ENCODE measurements at regions not wholly inside any gene's neighbourhood (a gene's known extent, or its start where the extent isn't known, plus 50 kb on each side); places are given as distances from the start of the nearest gene placed in this dataset.
"Not testable (repeated sequence)": the region's sequence is repeated elsewhere in the genome, so short reads cannot be mapped to it uniquely, and the experiment has no call there.

DNA sequence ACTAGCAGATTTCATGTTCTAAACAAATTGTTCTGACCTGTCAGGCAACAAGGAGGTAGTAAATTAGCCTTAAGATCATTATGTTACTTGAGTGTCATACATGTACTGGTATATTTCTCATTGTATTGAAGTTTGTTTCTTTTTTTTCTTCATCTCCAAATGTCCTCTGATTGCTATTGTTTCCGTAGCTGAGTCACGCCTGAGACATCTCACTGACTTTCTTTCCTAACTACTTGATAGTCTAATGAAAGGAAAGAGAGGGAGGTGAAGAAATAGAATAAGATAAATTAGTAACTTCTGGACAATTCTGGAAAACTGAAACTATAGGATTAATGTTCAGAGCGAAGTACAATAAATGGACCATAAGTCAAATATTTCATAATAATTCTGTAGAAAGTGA lies 1049.9 kb downstream of the TSN start:
- DNase-seq (ENCODE audit: low spot score) = no peak
- intact Hi-C loops (cut with DNase I) = no loop called here

DNA sequence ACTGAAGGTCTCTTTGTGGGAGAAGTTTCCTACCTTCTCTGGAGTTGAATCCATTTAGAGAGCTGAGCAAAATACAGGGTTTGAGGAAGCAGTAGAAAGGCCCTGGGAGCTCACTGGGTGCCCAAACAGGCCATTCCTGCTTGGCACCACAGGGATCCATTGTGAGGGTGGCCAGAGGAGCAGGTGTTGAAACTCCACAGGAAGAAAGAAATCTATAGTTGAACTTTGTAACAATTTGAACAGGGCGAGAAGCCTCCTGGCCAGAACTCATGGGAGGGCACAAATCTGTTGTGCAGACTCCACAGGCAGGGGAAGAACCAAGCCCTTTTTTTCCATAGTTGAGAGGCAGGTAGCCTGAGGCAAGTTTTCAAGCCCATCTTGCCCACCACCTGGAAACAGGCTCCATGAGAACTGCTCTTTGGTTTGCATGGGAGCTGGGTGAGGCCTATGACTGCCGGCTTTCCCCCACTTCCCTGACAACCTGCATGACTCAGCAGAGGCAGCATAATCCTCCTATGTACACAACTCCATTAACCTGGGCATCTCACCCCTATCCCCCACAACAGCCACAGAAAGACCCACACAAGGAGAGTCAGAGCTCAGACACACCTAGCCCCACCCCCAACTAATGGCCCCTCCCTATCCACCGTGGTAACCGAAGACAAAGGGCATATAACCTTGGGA lies 1053.0 kb downstream of the TSN start:
- intact Hi-C loops (cut with DNase I) = no loop called here
- DNase-seq (ENCODE audit: low spot score) = no peak

DNA sequence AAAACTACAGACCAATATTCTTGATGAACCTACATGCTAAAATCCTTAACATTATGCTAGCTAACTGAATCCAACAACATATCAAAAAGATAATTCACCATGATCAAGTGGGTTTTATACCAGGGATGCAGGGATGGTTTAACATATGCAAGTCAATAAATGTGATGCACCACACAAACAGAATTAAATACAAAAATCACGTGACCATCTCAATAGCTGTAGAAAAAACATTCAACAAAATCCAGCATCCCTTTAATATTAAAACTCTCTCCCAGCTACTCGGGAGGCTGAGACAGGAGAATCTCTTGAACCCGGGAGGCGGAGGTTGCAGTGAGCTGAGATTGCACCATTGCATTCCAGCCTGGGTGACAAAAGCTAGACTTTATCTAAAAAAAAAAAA lies 1056.8 kb downstream of the TSN start:
- intact Hi-C loops (cut with DNase I) = not testable (repeated sequence)

DNA sequence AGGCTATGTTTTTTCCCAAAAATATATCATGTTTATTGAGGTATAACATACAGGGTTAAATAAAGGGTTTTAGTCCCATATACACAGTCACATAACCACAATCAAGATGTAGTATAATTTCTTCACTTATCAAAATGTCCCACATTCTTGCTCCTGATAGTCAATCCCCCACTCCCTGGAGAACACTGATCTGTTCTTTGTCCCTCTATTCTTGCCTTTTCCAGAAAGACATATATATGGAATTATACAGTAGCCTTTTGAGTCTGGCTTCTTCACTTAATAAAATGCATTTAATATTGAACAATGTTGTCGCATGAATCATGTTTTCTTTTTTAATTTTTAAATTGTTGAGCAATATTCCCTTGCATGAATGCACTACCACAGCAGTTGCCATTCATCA lies 1059.7 kb downstream of the TSN start:
- DNase-seq (ENCODE audit: low spot score) = no peak
- intact Hi-C loops (cut with DNase I) = no loop called here

More for the DNA sequence above, 1056.8 kb downstream of the TSN start:
- DNase-seq (ENCODE audit: low spot score) = not testable (repeated sequence)

DNA sequence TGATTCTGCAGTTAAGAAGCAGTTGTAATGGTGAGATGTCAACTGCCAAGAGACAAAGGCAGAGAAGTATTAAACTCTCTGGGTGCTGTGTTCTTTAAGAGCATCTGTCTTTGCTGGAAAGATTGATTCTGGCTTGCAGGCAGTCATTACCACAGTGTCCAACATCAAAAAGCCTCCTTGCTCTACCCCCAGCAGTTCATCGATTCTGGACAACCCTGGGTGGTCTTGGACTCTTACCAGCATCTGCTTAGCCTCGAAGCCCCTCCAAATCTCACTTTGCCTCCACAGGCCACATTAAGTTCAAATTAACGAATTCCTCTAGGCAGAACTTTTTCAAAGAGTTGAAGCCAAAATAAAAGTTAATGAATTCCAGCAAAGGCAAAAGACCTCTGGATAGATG lies 1061.4 kb downstream of the TSN start:
- intact Hi-C loops (cut with DNase I) = no loop called here
- DNase-seq (ENCODE audit: low spot score) = no peak

DNA sequence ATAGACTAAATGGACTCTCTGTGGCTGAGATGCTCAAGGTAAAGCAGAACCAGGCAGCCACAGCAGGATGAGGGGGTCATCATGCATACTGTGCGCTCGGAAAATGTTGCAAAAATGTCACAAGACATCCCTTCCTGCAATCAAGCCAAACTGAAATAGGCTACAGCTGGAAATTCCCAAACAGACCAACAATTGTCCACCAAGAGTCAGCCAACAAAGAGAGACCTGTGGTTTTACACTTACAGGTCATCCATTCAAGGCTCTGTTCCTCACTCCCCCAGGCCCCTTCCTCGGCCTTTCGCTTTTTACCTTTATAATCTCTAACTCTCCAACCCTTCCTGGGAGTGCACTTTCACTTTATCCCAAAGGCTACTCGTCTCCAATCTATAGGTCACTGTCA lies 1066.9 kb downstream of the TSN start:
- intact Hi-C loops (cut with DNase I) = no loop called here

DNA sequence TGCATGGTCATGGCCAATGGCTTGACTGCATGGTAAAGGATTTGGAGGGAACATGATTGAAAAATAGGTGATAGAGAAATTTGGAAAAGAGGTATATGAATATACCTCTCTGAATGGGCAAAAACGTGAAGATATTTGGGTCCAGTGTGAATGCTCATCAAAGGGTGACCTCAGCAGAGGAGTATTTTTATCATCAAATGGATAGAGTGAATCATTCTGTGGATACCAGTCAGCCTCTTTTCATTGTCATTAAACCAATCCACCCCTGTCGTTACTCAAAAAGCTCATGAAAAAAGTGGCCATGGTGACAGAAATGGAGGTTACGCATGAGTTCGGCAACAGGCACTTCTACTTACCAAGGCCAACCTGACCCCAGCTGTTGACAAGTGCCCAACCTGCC lies 1074.7 kb downstream of the TSN start:
- intact Hi-C loops (cut with DNase I) = no loop called here
- no peak for DNase-seq (ENCODE audit: low spot score)

More for the DNA sequence above, 1066.9 kb downstream of the TSN start:
- DNase-seq (ENCODE audit: low spot score) = no peak

DNA sequence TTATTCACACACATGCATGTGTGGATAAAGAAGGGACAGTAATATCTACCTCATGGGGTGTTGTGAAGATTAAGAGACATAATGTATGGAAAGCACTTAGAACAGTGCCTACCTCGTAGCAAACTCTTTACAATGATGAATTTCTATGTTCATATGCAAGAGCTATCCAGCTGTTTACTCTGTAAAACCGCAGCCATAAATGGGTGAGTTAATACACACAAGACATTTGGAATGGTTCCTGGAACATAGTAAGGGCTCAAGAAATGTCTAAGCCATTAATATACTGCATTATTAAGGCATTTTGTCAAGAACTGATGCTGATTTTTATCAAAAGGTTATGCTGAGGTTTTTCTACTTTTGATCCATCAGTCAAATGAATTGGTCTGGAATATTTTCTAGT lies 1076.2 kb downstream of the TSN start:
- intact Hi-C loops (cut with DNase I) = no loop called here

DNA sequence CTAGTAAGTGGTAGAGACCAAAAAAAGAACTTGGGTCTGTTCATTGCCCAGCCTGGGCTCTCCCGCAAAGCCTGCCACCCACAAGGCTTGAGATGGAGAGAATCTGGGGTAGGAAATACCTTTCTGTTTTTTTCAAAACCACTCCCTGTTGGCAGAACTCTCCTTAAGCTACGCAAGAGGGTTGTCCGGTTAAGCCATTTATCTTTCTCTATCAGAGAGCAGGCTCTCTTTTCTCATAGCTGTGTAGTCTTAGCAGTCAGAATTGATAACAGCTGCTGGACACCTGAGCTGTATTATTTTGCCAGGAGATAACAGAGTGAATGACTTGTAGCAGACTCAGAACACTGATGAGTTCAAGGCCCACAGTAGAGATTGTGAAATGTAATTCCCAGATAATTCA lies 1088.1 kb downstream of the TSN start:
- no peak for DNase-seq (ENCODE audit: low spot score)
- intact Hi-C loops (cut with DNase I) = no loop called here

More for the DNA sequence above, 1076.2 kb downstream of the TSN start:
- DNase-seq (ENCODE audit: low spot score) = no peak

DNA sequence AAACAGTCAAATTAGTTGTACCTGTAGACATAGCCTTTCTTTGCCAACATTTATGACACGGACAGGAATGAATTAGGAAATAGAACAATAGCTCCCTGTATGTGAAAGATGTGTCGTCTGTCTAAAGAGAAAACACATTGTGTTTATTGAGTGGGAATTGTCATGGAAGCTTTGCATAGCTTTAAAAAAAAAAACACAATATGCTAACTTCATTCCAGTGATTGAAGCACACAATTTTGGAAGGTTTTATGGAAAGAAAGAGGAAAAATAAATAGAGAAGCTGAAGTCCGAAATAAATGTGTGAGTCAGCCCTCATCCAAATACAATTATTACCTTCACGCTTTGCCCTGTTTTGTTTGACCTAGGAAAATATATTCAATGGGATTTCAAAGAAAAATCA lies 1095.7 kb downstream of the TSN start:
- intact Hi-C loops (cut with DNase I) = no loop called here
- no peak for DNase-seq (ENCODE audit: low spot score)

DNA sequence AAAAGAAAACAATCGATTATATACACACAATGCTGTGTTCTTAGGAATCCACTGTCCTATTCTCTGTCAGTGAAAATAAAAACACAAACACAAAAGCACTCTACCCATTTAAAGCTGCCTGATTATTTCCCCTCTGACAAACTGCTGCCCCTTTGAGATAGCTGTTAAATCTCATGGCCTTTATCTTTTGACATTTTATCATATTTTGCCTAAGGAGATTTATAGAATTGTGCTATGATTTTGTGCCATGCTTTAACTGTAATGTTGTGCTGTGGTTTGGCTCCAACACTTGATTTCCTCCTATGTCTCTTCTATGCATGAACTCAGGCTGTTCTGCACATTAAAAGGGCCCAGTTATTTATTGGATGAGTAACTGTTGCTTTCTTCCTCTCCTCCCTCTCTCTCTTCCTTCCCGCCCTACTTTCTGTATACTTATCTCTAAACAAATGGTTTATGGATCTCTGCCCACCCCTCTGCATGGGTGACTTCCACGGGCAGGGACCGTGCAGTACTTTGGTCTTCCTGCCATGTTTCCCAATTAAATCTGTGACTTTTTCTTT lies 1096.6 kb downstream of the TSN start:
- DNase-seq (ENCODE audit: low spot score) = no peak
- intact Hi-C loops (cut with DNase I) = no loop called here

DNA sequence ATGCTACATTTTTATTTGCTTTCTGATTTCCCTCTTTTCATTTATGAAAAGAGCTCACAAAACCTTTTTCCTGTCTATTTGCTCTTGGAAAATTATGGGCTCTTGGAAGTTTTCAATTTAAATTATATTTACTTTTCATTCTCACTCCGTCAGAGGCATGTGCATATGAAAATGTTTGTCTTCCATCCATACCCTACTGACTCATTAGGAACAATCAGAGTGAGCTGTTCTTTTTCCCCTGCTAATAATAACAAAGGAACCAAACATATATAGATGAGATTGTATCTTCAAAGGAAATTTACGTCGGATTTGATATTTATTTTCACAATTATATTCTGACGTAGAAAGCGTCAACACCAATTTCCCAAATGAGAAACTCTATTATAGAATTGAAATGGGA lies 1101.2 kb downstream of the TSN start:
- intact Hi-C loops (cut with DNase I) = no loop called here
- DNase-seq (ENCODE audit: low spot score) = no peak

DNA sequence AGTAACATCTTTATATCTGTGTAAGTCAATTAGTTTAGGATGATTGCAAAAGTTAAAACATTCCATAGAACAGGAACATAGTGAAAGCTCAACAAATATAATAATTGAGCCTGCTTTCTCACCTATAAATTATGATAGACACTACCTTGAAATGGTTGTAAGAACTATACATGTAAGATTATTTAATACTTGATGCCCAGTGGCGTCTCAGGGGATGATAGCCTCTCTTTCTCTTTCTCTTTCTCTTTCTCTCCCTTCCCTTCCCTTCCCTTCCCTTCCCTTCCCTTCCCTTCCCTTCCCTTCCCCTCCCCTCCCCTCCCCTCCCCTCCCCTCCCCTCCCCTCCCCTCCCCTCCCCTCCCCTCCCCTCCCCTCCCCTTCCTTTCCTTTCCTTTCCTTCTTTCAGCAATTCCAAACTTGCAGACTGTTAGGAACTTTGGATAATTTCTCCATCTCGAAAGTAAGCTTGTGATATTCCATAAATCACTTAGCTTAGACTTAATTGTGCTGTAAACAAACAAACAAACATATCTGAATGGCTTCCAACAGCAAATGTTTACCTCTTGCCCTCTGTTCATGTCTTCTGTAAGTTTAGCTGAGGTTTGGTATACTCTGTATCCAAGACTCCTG lies 1102.7 kb downstream of the TSN start:
- DNase-seq (ENCODE audit: low spot score) = no peak
- intact Hi-C loops (cut with DNase I) = no loop called here

DNA sequence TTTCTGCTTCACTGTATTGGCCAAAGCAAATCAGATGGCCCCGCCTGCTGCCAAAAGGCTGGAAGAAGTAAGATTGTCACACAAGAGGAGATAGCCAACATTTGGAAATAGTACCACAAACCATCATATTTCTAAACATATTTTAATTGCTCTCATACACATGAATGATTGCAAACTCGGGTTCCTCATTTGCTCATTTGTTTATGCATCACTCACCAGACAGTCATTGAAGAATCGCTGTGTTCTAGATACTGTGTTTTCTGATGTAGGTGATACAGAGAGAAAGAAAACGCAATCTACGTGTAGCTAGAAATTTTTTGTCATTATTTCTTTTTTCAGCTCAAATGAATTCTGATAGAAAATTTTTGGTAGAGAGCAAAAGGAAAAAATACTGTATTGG lies 1103.4 kb downstream of the TSN start:
- intact Hi-C loops (cut with DNase I) = no loop called here
- no peak for DNase-seq (ENCODE audit: low spot score)

DNA sequence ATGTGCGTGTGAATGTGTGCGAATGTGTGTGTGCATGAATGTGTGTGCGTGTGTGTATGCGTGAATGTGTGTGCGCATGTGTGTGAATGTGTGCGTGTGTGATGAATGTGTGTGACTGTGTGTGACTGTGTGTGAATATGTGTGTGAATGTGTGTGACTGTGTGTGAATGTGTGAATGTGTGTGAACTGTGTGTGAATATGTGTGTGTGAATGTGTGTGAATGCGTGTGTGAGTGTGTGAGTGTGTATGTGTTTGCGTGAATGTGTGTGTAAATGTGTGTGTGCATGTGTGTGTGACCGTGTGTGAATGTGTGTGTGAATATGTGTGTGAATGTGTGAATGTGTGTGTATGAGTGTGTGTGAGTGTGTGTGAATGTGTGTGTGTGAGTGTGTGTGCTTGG lies 1103.8 kb downstream of the TSN start:
- intact Hi-C loops (cut with DNase I) = no loop called here
- no peak for DNase-seq (ENCODE audit: low spot score)

DNA sequence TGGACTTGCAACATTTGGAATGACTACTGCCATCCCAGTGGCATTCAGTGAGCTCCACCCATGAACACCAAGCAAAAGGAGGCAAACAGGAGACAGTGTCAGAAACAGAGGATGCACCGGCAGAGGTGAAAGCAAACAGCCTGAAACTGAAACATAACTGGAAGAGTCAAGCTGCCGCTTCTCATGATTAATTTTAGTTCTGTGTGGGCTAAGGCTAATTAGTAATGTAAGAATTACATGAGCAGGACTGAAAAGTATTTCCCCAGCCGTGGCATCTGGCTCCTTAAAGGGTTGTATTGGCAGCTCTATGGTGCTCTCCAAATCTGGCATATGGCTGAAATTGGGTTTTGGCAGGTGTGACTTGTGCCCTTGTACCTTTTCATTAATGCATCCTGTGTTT lies 1108.1 kb downstream of the TSN start:
- DNase-seq (ENCODE audit: low spot score) = no peak
- intact Hi-C loops (cut with DNase I) = no loop called here

DNA sequence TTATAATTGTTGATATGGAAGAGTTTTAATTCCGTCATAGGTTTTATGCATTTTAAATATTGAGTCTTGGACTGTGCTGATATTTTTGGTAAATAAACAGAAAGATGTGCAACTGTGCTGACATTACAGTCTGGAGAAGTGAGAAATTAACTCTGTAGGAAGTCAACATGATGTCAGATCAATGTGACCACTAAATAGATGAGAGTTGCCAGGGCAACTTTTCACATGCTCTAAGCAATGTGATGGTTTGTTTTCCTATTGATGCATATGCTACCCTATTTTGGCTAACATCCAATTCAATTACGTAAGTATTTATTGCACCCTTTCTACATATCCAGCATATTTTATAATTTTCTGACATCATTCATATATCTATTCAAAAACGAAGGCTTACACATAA lies 1109.3 kb downstream of the TSN start:
- intact Hi-C loops (cut with DNase I) = no loop called here

DNA sequence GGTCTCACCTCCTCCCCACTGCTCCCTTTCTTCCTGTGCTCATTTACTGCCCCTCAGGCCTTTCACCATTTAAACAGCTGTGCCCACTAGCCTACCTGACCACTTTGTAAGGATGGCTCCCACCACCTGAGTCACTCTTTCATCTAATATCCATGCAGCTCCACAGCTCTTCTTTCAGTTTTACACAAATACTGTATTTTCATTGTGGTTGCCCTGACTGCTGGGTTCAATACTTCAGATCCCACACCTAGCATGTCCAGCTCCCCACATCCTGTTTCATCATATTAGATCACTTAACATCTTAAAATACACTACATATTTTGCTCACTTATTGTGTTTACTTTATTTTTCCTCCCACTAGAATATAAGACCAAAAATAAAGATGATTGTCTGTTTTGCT lies 1110.6 kb downstream of the TSN start:
- no peak for DNase-seq (ENCODE audit: low spot score)
- intact Hi-C loops (cut with DNase I) = no loop called here

More for the DNA sequence above, 1109.3 kb downstream of the TSN start:
- DNase-seq (ENCODE audit: low spot score) = no peak

DNA sequence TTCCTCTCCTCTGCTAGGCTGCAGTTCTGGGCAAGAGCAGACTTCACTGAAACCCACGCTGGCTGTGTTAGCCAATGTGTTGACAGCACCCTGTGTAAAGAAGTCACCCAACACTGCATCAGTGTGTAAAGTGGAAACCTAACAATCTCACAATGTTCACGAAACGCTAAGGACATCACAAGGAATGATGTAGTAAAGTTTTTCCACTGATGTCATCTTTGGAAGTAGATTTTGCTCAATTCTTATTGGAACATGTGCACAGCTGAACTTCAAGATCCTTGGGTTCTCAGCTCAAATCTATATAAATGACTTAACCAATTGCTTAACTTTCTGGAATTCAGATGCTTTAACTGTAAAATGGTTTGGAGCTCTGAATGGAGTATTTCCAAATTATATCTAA lies 1112.5 kb downstream of the TSN start:
- intact Hi-C loops (cut with DNase I) = no loop called here
- no peak for DNase-seq (ENCODE audit: low spot score)

DNA sequence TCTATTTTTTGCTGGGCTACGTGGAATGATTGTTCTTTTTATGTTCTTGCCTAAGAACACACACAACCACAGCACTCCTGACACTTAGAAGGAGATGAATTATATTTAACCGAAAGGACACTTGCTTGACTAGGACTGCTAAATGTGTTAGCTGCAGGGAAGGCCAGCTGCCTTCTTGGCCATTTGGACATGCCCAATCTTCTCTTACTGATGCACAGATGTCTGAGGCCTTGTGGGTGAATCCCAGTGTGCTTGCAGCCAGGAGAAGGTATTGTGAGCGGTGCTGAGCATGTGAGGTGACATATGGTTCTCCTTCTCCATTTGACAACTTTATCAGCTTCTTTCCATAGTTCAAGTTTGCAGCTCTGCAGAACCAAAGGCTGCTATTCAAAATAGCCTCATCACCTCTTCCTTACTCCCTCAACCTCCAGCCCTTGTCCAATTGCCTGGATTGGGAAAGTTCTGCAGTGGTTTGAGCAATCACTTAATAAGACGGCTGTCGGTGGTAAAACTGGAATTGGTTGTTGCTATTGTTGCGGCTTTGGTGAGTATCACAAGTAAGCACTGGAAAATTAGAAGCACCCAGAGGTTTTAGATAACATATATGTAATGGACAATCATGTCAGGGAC lies 1113.3 kb downstream of the TSN start:
- intact Hi-C loops (cut with DNase I) = no loop called here
- DNase-seq (ENCODE audit: low spot score) = no peak

DNA sequence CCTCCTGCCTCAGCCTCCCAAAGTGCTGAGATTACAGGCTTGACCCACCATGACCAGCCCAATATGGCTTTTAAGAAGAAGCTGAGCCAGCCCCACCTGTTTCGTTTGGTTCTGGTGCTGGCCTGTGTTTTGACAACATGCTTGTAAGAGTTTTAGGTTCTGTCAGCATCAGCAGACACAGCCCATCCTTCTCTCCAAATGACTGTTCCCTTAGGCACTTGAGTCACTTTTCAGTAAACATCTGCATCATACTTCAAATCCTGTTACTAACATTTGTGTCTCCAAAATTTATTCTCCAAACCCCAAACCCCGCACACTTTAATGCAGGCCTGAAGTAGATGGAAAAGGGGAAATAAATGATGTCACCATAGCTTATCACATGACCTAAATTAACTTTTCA lies 1118.5 kb downstream of the TSN start:
- intact Hi-C loops (cut with DNase I) = no loop called here
- no peak for DNase-seq (ENCODE audit: low spot score)

Data from posterior vena cava (tissue), 2 donors.